PC-3 (cell line): ENCODE measurements at regions not wholly inside any gene's neighbourhood (a gene's known extent, or its start where the extent isn't known, plus 50 kb on each side); places are given as distances from the start of the nearest gene placed in this dataset.

ENCODE experiments used
- EZH2 ChIP-seq: fragments of 300-600 bp; sonication (generic); IDR thresholded peaks from one replicate; pipeline ENCODE4 v1.6.1; 2017; ENCODE audit warnings: antibody characterized with exemption, mild to moderate bottlenecking, low read length; ENCODE audit not compliant: unreplicated experiment
- EZH2phosphoT487 ChIP-seq: fragments of 300-600 bp; sonication (generic); IDR thresholded peaks from 2 replicates; pipeline ENCODE4 v1.6.1; 2018; ENCODE audit warnings: mild to moderate bottlenecking, antibody characterized with exemption, low read length, borderline replicate concordance
- TF ChIP-seq, protein P1 (sequence below): fragments of 300-600 bp; sonication (generic); conservative IDR thresholded peaks from 2 replicates; pipeline ENCODE4 v1.5.1; 2017; ENCODE audit warnings: antibody characterized with exemption, low read depth, mild to moderate bottlenecking, low read length

DNA sequence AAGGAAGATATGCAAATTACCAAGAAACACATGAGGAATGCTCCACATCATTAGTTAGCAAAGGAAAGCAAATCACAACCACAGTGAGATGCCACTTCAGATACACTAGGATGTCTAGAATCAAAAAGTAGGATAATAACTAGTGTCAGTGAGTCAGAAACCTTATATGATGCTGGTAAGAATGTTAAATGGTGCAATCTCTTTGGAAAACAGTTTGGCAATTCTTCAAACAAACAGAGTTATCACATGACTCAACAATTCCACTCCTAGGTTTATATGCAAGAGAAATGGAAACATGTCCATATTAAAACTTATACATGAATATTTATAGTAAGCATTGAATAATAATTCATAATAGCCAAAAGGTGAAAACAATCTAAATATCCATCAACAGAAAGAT is 220.9 kb downstream of the FOXG1 start:
- TF ChIP-seq, protein P1, sequence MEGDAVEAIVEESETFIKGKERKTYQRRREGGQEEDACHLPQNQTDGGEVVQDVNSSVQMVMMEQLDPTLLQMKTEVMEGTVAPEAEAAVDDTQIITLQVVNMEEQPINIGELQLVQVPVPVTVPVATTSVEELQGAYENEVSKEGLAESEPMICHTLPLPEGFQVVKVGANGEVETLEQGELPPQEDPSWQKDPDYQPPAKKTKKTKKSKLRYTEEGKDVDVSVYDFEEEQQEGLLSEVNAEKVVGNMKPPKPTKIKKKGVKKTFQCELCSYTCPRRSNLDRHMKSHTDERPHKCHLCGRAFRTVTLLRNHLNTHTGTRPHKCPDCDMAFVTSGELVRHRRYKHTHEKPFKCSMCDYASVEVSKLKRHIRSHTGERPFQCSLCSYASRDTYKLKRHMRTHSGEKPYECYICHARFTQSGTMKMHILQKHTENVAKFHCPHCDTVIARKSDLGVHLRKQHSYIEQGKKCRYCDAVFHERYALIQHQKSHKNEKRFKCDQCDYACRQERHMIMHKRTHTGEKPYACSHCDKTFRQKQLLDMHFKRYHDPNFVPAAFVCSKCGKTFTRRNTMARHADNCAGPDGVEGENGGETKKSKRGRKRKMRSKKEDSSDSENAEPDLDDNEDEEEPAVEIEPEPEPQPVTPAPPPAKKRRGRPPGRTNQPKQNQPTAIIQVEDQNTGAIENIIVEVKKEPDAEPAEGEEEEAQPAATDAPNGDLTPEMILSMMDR = no peak
- TF ChIP-seq EZH2phosphoT487 (no peak), EZH2 (no peak)
